GM10248 (cell line): ENCODE measurements at regions not wholly inside any gene's neighbourhood (a gene's known extent, or its start where the extent isn't known, plus 50 kb on each side); places are given as distances from the start of the nearest gene placed in this dataset.

Source experiments
- CTCF ChIA-PET: fragments of 300-600 bp; sonication (Branson Sonifier 250); formaldehyde crosslinking; extraction: SDS; loops from one replicate; lab custom pipeline; 2021; ENCODE audit warnings: antibody characterized with exemption; lab: Yijun Ruan, JAX
- POLR2A ChIA-PET: fragments of 350-650 bp; sonication (Branson Sonifier 250); formaldehyde crosslinking; extraction: SDS; loops from one replicate; lab custom pipeline; 2020; ENCODE audit warnings: antibody characterized with exemption; lab: Yijun Ruan, JAX
- DNase-seq: peaks from one replicate; pipeline ENCODE4 v3.0.0; 2012; ENCODE audit errors: extremely low spot score
- TF ChIP-seq, protein P1 (sequence below): IDR thresholded peaks from 2 replicates; pipeline ENCODE4 v1.5.1; 2012; ENCODE audit warnings: mild to moderate bottlenecking, low read depth; ENCODE audit errors: extremely low read depth, missing control alignments, control extremely low read depth

DNA sequence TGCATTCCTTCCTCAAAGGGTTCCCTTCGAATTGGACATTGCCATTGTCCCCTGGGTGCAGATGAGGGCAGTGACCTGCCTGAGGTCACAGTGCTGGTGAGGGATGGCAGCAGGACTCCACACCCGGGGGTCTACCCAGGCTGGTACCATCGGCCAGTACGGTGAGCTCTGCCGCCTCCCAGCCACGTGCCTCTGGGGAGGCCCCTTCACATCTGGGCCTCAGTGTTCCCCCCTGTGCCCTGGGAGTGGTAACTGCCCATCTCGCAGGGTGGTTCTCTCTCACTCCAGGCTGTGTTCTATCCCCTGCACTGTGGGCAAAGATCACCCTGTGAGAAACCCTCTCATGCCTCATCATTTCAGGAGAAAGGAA, 99.4 kb upstream of the IQSEC1 start:
- TF ChIP-seq, protein P1, sequence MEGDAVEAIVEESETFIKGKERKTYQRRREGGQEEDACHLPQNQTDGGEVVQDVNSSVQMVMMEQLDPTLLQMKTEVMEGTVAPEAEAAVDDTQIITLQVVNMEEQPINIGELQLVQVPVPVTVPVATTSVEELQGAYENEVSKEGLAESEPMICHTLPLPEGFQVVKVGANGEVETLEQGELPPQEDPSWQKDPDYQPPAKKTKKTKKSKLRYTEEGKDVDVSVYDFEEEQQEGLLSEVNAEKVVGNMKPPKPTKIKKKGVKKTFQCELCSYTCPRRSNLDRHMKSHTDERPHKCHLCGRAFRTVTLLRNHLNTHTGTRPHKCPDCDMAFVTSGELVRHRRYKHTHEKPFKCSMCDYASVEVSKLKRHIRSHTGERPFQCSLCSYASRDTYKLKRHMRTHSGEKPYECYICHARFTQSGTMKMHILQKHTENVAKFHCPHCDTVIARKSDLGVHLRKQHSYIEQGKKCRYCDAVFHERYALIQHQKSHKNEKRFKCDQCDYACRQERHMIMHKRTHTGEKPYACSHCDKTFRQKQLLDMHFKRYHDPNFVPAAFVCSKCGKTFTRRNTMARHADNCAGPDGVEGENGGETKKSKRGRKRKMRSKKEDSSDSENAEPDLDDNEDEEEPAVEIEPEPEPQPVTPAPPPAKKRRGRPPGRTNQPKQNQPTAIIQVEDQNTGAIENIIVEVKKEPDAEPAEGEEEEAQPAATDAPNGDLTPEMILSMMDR: no peak
- CTCF ChIA-PET: interaction anchor here (1.6 kb wide), 1 partner anchor 26 kb away, joined by 3 read pairs; no protein-coding TSS in a partner anchor
- POLR2A ChIA-PET: no interaction called here
- DNase-seq: no peak

DNA sequence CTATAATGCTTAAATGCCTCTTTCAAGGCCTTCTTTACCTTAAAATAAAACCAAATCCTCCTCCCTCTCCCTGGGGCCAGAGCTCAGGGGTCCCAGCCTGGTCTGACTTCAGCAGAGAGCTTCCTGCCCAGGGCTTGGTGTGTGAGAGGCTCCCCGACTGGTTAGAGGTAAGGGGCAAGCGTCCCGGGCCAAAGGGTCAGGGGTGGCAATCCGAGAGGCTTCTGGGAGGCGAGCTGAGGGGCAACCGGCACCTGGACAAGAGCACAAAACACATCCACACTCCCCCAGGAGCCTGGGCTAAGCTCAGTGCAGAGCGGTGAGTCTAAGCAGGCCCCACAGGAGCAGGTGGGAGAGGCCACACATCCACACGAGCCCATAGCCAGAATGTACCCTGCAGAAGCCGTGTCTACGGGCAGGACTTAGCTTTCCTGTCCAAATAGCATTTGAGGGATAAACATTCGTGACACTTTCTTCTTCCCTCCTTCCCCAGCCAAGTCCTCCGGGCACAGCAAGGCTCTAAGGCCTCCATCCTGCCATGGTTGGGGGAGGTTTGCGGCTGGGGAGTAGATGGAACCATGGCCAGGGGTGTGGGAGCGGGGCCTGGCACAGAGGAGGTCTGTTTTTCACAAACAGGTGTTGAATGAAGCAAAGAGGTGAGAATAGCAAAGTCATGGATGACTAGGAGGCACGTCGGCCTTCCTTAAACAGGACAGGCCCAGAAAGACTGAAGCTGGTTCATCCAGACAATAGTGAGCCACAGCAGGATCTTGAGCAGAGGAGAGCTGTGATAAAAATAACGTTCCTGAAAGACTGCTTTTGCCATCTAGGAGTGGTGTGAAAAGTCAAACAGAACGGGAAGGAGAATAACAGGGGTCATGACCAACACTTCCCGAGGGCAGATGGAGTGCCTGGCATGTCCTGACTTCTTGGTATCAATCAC, 98.7 kb upstream of the IQSEC1 start:
- POLR2A ChIA-PET: no interaction called here
- DNase-seq: no peak
- TF ChIP-seq, protein P1: no peak
- CTCF ChIA-PET: interaction anchor here (1.0 to 1.6 kb wide), 2 partner anchors 13 to 27 kb away, joined by 3 read pairs; no protein-coding TSS in a partner anchor

DNA sequence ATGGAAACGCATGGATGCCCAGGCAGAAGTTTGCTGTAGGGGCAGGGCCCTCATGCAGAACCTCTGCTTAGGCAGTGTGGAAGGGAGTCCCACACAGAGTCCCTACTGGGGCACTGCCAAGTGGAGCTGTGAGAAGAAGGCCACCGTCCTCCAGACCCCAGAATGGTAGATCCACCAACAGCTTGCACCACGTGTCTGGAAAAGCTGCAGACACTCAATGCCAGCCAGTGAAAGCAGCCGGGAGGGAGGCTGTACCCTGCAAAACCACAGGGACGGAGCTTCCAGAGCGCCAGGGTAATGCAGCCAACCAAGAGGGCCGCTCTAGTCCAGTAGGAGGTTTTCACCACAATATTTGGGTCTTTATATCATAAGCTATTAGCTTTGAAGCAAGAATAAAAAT, 97.1 kb upstream of the IQSEC1 start:
- DNase-seq: no peak
- ChIA-PET CTCF (no interaction called here), POLR2A (no interaction called here)
- TF ChIP-seq, protein P1: no peak

DNA sequence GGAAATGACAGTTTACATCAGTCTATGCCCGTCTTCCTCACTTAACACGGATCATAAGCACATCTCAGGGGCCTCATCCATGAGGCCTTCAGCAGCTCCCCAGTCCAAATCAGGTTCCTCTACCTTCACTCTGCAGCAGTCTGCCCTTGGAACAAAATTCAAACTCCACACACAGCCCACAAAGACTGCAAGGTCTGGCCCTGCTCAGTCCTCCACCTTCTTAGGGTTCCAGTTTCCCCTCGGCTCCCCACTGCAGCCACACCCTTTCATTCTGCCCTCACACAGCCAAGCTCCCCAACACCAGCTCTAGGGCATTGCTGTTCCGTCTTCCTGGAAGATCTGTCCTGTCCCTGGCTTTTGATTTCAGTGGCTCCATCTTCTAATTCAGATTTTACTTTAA, 95.2 kb upstream of the IQSEC1 start:
- no peak for DNase-seq
- TF ChIP-seq, protein P1: no peak
- POLR2A ChIA-PET: no interaction called here
- CTCF ChIA-PET: interaction anchor here (1.8 kb wide), 1 partner anchor 12 kb away, joined by 5 read pairs; no protein-coding TSS in a partner anchor

DNA sequence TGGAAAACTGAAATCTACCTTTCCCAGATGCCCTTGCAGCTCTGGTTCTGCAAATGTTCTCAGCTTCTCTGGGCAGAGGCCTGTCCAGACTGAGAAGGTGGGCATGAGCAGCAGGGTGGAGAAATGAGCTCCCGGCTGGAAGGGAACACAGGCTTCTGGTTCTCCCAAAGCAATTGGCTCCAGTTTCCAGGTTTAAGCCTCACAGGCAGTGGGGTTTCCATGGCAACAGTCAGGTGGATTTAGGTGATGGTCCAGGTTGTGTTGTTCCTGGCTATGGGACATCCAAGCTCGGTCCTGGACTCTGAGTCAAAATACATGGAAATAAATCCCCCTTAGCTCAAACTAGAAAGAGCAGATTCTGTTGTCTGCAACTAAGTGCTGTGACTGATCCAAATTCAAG, 94.6 kb upstream of the IQSEC1 start:
- POLR2A ChIA-PET: no interaction called here
- DNase-seq: no peak
- TF ChIP-seq, protein P1: no peak
- CTCF ChIA-PET: interaction anchor here (1.4 to 1.8 kb wide), 2 partner anchors 12 to 21 kb away, joined by 3 to 5 read pairs; no protein-coding TSS in a partner anchor

DNA sequence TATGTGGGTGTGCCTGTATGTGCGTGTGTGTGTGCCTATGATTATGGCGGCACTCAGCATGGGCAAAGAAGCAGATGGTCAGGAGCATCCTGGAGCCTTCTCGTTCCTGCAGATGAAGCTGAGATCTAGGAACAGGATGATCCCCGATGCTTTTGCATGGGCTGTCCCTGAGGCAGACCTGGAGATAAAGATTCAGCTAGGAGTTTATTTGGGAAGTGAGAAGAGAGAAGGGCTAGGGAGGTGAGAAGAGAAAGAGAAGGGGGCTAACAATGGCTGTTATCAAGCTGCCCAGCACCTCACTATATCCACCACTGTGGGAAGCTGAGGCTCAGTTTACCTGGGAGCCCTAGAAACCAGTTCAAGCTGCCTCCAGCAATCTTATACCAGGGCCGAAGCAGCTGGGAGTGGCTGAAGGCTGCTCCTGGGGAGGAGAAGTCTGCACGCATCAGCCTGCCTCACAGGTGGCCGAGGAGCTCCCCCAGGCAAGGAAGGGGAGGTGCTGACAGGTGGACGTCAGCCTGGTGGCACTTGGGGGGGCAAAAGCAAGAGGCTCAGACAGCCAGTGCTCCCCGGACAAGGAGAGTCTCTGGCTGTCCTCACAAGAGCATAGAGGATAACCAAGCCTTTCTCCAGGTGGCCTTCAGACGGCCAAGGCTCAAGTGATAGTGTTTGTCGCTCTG, 94.0 kb upstream of the IQSEC1 start:
- ChIA-PET POLR2A (no interaction called here), CTCF (interaction anchor here (1.3 to 1.8 kb wide), 3 partner anchors 11 to 20 kb away, joined by 3 to 5 read pairs (median 3); no protein-coding TSS in a partner anchor)
- no peak for DNase-seq
- TF ChIP-seq, protein P1: no peak
